ENCODE measurements at regions not wholly inside any gene's neighbourhood (a gene's known extent, or its start where the extent isn't known, plus 50 kb on each side); places are given as distances from the start of the nearest gene placed in this dataset.

GRCh38 chr15:29544513-29545128, 275.0 kb upstream of the NSMCE3 start:
- TF ChIP-seq CTCF (IDR thresholded peaks at IDR 0.05; ENCODE audit: low read depth, low read length) = no peak
- DNase-seq (ENCODE audit: low read depth in 2 of 2) = no peak
- H3K4me3 ChIP-seq (replicated peaks in 1 of 2; ENCODE audit: low read depth in 2 of 2, low read length in 2 of 2) = no peak overlapping the region

DNA sequence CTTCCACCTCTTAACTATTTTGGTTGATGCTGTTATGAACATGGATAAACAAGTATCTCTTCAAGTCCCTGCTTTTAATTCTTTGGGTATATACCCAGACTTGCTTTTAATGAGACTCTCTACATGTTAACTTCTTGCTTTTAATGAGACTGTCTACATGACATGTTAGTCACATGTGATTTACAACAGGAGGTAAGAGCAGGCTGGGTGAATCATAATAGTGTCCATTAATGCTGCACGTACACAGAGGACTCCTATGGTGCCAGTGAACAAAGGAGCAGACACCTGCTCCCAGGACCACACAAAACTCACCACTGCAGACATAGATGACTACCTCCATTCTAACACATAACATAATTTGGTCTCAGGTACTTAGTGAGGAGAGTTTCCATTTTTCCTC, 273.4 kb upstream of the NSMCE3 start:
- no peak for DNase-seq (ENCODE audit: low read depth in 2 of 2)
- H3K4me3 ChIP-seq (replicated peaks in 1 of 2; ENCODE audit: low read depth in 2 of 2, low read length in 2 of 2) = no peak overlapping the region
- no peak for TF ChIP-seq CTCF (IDR thresholded peaks at IDR 0.05; ENCODE audit: low read depth, low read length)

- TF ChIP-seq CTCF (IDR thresholded peaks at IDR 0.05; ENCODE audit: low read depth, low read length) = no peak
- no peak for DNase-seq (ENCODE audit: low read depth in 2 of 2)
- no peak overlapping the region for H3K4me3 ChIP-seq (replicated peaks in 1 of 2; ENCODE audit: low read depth in 2 of 2, low read length in 2 of 2)
Observed at GRCh38 chr15:29541309-29541708, 271.7 kb upstream of the NSMCE3 start.

DNA sequence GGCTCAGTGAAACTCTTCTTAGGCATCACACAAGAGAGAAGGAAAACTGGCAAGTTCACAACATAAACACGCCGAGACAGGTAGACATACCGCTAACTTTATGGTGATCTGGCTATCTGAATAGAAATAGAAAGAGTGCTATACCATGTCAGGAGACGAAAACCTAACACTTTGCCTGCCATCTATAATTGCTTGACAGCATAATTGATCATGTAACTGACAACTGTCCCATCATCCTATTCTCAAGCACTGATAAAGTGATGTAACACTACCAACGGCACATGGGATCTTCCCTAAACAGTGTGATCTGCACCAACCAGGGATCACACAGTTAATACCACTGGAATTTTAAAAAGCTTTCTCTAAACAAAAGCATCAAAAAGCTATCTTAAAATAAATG, 270.9 kb upstream of the NSMCE3 start:
- no peak overlapping the region for H3K4me3 ChIP-seq (replicated peaks in 1 of 2; ENCODE audit: low read depth in 2 of 2, low read length in 2 of 2)
- DNase-seq (ENCODE audit: low read depth in 2 of 2) = no peak
- no peak for TF ChIP-seq CTCF (IDR thresholded peaks at IDR 0.05; ENCODE audit: low read depth, low read length)

DNA sequence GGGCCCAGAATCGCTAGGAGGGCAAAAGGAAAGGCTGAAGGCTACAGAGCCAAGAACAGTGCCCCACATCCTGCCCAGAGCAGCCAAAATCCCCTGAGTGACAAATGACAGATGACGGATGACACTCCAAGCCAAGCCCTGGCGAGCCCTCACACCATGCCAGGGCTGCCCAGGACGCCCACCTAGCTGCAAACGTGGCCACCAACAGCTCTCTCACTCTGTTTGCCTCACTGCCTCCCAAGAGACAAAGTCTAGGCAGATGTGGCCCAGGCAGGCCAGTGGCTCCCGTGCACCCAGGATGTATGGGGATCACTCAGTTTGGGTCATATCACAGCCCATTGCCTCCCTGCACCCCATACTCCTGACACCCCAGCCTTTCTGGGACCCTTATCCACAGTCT, 270.1 kb upstream of the NSMCE3 start:
- H3K4me3 ChIP-seq (replicated peaks in 1 of 2; ENCODE audit: low read depth in 2 of 2, low read length in 2 of 2) = no peak overlapping the region
- no peak for TF ChIP-seq CTCF (IDR thresholded peaks at IDR 0.05; ENCODE audit: low read depth, low read length)
- no peak for DNase-seq (ENCODE audit: low read depth in 2 of 2)

DNA sequence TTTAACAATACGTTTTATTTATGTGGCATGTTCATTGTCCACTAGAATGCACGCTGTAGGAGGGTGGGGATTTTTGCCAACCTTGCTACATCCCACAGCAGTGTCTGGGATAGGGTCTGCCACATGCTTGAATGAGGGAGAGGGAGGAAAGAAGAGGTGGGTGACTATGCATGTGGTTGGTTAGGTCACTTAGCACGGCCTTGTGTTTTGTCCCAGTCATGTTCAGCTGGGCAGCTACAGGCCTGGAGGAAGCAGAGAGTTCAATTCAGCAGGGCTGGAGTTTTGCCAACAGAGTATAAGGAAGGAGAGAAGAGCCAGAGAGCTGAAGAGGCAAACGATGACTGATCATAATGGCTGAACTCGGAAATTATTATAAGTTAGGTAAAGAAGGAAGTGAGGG, 268.4 kb upstream of the NSMCE3 start:
- no peak overlapping the region for H3K4me3 ChIP-seq (replicated peaks in 1 of 2; ENCODE audit: low read depth in 2 of 2, low read length in 2 of 2)
- no peak for TF ChIP-seq CTCF (IDR thresholded peaks at IDR 0.05; ENCODE audit: low read depth, low read length)
- no peak for DNase-seq (ENCODE audit: low read depth in 2 of 2)

GRCh38 chr15:29535952-29536351, 266.3 kb upstream of the NSMCE3 start:
- H3K4me3 ChIP-seq (replicated peaks in 1 of 2; ENCODE audit: low read depth in 2 of 2, low read length in 2 of 2) = no peak overlapping the region
- no peak for TF ChIP-seq CTCF (IDR thresholded peaks at IDR 0.05; ENCODE audit: low read depth, low read length)
- DNase-seq (ENCODE audit: low read depth in 2 of 2) = no peak

Data from cardiac fibroblast (primary cell).